DMS53 treated with DMSO at 0.1 percent for 48 hours (cell line): ENCODE measurements at regions not wholly inside any gene's neighbourhood (a gene's known extent, or its start where the extent isn't known, plus 50 kb on each side); places are given as distances from the start of the nearest gene placed in this dataset.
A peak's percentile ranks its signal among the peaks of the same experiment; 100 is the strongest.
"Not testable (repeated sequence)": the region's sequence is repeated elsewhere in the genome, so short reads cannot be mapped to it uniquely, and the experiment has no call there.

Source experiments
- DNase-seq: peaks from one replicate; lab custom pipeline; 2025; ENCODE audit not compliant: unreplicated experiment; lab: John Stamatoyannopoulos, UW

DNA sequence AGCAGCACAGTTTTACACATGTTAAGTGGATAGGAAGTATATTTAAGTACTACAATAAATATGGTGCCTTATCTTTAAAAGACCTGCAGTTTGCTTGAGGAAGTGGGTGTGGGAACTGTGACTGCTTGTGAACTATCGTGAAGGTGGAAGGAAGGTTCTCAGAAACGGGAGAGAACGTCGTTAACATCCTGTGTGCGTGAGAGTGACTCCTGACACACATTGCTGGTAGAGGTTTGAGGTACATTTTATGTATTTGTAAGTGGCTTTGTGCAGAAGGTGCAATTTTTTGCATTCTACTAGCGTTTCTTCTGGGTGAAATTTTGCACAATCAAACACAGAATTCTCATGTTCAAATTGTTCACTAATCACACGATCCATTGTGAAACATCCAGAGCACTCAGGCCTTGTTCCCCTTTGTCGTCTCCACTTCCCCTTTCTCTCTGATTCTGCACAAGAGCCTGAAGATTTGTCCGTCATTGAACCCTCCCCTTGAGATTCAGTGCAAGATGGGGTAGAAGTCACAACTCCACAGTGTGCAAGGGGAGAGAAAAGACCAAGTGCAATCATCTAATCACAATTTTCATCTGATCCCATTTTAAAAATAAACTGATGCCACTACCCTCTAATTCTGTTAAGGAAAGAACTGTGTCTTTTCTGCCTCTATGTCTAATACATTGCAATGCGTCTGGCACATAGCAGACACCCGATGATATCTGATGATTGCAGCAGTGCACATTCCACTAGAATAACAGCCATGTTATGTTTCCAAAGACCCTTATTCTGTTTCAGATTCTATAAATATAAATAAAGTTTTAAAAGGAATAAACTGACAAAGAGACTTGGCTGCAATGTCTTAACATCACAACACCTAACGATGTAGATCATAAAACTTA is 279.9 kb downstream of the NEBL start:
- no peak for DNase-seq

DNA sequence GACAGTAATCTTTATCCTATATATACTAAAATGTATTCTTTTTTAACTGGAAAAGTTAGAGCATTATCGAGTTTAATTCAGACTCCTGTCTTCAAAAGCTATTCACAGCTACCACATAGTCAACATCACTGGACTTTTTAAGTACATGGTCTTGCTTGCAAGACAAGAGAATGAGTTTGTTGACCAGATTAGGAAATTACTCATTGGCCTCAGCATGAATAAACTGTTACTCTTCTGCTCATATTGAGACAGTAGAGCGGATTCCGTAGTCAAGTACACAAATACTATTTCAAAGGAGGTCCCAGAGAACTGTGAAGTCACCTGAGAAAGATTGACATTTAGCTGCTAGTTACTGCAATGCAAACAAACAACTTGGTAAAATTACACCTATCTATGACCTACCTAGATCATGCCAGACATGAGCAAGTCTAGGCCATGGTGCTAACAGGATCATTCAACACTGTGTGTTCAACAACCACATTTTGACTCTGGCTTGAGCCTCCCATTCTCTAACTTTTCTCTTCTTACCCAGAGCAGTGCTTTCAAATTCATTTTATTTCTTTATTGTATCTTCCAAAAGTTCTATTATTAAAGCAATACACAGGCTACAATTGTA is 280.9 kb downstream of the NEBL start:
- no peak for DNase-seq

DNA sequence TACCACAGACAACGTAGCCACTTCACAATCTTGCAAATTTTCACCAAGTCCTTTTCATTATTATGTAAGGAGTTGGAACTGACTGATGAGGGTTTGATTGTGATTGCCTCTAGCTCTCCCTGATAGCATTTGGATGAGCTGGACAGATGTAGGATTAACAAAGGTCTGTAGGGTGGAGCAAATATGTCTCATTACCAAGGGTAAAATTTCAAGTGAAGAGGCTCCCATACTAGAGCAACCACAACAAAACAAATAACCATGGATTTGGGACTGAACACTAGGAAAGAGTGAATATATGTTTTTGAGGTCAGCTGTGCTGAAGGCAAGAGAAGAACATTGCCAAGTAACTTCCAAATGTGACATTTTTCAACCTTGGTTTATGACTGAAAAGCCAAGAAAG is 281.7 kb downstream of the NEBL start:
- DNase-seq: no peak

DNA sequence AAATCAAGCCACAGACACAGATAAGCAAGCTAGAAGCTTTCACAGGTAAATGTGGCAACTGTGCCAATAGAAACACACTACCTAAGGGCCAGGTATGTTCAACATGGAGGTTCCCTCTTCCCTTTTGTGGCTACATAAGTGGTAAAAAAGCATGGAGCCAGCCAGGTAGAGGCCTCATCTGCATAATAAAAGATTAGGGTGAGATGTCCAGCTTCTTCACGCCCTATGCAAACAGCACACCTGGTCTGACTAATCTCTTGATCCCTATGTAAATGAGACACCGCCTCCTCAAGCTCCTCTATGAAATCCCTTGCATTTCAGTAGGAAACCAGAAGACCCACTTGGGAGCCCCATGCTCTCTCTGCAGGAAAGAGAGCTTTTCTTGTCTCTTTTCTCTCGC is 282.2 kb downstream of the NEBL start:
- DNase-seq: peak; percentile 7

DNA sequence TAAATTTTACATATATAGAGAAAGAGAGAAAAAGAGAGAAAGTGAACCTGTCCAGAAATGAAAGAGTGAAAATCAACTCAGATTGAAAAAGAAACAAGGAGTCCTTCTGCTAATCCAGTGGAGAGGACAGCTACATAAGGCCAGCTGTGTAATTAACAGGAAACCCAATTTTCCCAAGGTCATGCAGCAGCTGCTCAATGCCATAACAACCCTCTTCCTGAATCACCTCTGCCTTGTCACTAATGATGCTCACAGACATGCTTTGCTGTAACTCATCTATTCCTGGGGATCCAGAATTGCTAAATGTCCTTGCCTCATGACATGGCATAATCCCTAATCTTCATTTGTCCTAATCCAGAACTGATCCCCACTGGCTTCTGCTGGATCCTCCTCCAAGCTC is 288.6 kb downstream of the NEBL start:
- no peak for DNase-seq

DNA sequence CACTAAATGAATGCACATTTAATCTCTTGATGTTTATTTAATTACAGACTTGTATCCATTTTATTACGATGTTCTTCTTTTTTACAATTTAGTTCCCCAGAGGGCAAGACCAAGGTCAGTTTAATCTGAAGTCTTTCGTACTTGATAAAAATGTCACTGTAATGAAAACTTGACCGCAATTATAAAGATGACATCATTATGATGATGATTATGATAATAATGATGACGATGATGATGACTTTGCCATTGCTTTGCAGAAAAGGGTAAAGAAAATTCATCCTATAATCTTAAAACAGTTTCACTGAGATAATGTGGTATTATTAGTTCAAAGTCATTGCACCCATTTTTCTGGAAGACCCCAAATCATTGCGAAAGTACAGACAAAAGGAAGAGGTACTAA is 290.1 kb downstream of the NEBL start:
- DNase-seq: no peak

DNA sequence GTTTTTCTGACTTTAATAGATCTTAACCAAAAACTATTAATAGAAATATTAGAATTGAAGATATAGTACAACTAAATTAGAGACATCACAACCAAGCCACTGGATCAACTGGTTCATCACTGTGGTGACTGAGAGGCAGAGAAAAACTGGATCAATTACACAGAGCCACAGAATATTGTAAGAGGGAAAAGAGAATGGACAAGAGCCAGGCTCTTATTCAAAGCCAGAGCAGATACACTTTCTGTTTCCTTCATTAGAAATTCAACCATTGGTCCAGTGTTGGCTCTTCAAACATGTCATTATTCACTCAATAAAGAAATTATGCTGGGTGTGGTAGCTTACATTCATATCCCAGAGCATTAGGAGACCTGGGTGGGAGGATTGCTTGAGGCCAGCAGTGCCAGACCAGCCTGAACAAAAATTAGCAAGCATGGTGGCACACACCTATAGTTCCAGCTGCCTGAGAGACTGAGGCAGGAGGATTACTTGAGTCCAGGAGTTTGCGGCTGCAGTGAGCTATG is 295.1 kb downstream of the NEBL start:
- no peak for DNase-seq

DNA sequence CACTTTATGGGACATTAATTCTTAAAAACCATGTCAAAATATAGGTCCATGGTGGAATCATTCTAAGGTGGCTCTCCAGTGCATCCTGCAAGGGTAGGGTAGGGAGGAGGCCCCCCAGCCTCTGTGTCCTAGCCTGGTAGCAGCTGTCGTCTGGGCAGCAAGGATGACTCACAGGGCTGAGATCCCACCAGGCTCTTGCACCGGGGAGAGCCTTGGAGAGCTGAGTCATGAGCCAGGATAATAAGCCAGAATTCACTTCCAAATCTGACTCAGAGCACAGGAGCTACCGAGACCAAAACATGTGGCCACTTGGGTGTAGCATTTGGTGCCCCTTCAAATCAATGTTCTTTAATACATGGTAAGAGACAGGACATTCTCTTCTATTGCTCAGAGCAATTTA is 298.5 kb downstream of the NEBL start:
- DNase-seq: peak; percentile 63

DNA sequence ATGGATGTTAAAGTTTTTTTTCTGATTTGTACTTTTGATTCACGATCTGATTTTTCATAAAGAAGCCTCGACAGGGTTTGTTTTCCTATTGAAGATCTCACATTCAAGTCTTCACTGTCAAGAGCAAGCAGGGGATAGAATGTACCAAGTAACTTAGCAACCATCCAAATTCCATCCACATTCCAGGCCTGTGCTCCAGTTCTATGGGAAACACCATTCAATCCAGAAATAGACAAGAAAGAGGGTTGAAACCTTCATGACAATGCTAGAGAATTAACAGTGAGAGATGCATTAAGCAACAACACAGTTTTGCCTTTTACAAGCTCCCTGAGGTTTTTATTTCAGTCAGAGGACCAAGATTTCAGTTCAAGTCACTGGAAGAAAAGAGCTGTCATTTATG is 300.2 kb downstream of the NEBL start:
- no peak for DNase-seq

DNA sequence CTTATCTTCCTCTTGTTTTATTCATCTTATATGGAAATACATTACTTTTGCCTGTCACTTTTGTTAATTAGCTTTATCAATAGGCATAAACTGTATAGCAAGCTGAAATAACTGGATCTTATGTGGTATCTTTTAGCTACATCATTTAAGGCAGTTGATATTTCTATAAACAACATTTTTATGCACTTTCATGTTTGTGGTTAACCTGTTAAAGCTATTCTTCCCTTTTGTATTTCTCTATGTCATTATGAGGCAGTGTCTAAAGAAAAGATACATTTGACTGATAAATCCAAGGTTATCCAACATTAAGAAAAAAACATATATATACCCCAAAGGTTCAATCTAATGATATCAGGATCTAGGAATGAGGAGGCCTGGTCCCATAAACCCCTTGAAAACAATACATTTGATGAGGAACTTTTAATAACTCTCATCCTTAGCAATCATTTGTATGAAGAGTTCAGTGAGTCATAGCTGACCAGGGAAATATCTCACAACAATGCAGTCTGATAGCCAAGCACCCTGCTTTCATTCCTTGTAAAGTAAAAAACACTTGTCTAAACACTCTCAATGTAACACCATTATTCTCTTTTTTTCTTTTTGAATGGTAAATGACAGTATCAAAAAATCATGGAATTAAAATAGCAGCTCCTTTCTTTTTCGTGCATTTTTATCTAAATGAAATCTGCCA is 300.9 kb downstream of the NEBL start:
- DNase-seq: no peak

DNA sequence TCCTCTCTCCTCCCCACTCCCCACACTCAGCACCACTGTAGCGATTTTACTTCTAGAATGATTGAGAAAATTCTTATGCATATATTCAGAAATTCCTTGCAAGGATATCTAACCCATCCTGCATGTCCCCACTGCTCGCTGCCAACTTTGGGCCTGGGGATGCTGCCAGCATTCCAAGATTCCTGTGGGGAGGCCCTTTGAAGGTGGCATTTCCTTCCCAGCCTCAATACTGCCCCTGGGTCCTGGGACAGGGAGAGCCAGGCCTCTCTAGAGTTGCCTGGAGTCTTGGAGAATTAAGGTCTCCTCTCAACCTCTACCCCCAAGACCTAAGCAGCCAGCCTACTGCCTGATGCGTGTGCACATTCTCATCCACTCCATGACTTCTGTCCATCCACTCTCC is 303.5 kb downstream of the NEBL start:
- no peak for DNase-seq

DNA sequence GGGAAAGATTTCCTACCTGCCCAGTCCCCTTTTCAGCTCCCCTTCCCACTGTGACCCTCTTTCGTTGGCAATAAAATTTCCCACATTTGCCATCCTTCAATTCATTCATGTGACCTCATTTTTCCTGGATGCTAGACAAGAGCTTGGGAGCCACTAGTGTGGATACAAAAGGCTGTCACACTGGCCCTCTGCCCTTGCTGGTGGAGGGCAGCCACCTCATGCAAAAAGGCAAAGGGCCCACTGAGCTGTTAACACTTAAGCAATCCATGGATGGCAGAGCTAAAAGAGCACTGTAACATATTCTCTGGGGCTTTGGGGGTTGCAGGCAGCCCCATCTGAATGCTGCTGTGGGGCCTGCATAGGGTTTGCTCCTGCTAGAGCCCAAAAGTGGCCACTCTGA is 315.1 kb downstream of the NEBL start:
- no peak for DNase-seq

DNA sequence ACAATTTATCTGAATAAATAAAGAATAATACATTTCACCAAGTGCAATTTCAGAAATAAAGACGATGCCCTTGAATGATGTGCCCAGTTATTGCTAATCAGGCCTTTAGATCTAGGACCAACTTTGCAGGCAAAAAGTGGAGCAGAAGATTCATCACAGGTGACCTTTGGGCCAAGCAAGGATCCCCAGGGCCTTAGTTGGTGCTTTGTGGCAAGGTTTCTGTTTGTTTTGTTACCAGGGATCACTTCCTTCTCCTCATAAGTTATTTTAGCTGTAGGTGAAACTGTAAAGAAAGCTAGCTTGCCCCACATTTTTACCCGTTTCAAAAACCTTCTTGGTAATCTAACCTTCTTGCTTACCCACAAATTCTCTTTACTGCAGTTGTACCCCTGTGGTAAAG is 323.2 kb downstream of the NEBL start:
- no peak for DNase-seq

DNA sequence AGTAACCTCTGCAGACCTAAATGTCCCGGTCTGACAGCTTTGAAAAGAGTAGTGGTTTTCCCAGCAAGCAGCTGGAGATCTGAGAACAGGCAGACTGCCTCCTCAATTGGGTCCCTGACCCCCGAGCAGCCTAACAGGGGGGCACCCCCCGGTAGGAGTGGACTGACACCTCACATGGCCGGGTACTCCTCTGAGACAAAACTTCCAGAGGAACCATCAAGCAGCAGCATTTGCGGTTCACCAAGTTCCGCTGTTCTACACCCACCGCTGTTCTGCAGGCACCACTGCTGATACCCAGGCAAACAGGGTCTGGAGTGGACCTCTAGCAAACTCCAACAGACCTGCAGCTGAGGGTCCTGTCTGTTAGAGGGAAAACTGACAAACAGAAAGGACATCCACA is 341.1 kb downstream of the NEBL start:
- not testable (repeated sequence) for DNase-seq

DNA sequence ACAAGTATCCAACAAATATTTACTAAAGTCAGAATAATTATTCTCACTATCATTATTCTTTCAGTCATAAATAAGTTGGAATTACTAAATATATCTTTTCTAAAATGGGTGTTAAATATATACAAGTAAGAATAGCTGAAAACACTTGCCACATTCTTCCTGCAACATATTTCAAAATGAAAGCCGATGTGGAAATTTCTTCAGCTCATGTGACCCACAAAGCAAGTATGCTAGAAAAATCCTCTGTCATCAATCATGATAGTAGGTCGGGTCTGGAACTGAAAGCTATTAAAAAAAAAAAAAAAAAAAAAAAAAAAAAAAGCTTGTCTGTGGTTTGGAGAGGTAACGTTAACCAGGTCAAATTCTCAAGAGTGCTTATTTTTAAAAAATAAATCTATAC is 344.7 kb downstream of the NEBL start:
- no peak for DNase-seq

DNA sequence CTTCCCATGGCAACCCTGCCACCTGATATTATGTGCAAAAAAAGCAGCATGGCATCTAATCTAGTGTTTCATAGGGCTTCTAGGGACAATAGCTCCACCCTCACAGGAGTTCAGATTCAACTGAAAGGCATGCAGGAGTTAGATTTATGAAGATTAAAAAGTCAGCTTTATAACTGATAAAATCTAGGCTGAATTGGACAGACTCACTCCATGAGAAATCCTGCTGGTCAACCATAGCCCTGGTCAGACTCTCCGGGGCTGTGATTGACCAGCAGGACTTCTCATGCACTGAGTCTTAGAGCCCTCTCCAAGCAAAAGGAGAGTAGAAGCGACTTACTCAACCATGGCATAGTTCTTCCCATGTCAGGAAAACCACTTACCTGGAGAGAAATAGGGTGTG is 345.4 kb downstream of the NEBL start:
- DNase-seq: no peak

DNA sequence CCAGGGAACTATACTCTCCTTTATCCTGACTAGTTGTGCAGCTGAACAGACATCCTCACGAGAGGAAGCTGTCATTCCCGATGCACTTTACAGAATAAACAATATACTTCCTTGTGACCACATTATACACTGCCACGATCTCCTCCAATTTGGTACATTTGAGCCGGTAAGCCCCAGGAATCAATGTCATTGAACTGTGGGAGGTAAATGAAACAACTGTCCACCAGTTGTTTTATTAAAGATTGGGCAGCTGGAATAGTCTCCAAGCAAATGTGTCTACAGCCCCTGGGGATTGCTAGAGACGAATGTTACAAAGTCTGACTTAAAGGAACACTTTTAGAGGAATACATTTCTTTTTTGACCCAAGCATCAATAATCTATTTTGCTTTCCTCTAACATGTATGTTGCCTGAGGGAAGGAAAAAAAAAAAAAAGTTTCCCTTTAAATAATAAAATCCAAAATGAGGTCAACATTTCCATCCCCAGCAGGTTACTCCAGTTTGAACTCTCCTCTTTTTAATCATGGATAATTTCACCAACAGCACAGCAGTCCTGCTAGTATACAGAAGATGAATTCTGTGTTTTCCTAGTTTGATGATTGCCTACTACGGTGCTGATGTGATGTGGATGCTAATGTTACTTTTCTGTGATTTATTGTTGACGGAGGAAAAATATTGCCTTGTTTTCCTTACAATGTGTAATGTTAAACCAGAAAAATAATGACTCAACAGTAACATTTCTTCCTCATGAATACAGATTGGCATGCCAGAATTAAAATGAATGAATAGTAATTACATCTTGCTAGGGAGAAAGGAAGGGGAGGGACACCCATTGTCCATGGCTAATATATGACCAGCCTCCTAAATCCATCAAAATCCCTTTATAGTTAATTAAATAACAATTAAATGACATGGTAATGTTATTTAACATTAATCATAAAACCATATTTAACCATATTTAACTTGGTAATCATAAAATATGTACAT is 360.9 kb downstream of the NEBL start:
- no peak for DNase-seq

DNA sequence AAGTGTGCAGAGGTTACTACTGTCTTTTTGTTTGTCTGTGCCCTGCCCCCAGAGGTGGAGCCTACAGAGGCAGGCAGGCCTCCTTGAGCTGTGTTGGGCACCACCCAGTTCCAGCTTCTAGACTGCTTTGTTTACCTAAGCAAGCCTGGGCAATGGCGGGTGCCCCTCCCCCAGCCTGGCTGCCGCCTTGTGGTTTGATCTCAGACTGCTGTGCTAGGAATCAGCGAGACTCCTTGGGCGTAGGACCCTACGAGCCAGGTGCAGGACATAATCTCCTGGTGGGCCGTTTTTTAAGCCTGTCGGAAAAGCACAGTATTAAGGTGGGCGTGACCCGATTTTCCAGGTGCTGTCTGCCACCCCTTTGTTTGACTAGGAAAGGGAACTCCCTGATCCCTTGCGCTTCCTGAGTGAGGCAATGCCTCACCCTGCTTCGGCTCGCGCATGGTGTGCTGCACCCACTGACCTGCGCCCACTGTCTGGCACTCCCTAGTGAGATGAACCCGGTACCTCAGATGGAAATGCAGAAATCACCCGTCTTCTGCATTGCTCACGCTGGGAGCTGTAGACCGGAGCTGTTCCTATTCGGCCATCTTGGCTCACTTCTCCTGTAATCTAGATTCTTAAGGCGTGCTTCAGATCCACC is 365.7 kb downstream of the NEBL start:
- peak; percentile 26 for DNase-seq

DNA sequence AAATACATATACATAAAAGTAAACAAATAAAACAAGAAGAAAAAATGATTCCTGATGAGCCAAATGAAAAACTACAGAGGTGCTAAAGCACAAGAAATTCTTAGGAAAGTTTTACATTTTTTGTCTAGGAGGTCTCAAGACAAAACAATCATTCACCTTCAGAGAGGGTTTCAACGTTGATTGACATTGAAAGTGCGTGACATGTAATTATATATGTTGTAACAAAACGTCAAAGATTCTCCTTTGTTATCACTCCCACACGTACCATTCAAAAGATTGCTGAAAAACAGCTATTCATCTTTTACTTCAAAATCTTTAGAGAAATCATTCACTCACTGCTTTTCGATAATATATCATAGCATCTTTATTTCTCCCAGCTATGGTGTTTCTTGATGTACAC is 375.9 kb downstream of the NEBL start:
- DNase-seq: no peak

DNA sequence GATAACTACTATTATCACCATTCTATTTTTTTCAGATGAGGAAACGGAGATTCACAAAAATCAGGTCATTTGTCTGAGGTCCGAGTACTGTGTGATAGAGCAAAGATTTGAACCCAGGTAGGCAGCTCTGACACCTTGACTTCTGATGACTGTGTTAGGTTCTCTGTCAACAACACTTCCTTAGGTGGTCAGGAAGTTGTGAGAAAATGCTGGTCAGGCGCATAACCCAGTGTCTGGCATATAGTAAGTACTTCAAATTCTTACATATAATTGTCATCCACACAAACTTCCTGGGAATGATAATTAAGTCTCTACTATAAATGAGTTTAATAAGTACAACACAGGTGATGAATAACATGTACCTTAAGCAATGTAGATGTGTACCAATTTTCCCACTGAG is 381.5 kb downstream of the NEBL start:
- no peak for DNase-seq
